ENCODE measurements at regions not wholly inside any gene's neighbourhood (a gene's known extent, or its start where the extent isn't known, plus 50 kb on each side); places are given as distances from the start of the nearest gene placed in this dataset.
"Not testable (repeated sequence)": the region's sequence is repeated elsewhere in the genome, so short reads cannot be mapped to it uniquely, and the experiment has no call there.

DNA sequence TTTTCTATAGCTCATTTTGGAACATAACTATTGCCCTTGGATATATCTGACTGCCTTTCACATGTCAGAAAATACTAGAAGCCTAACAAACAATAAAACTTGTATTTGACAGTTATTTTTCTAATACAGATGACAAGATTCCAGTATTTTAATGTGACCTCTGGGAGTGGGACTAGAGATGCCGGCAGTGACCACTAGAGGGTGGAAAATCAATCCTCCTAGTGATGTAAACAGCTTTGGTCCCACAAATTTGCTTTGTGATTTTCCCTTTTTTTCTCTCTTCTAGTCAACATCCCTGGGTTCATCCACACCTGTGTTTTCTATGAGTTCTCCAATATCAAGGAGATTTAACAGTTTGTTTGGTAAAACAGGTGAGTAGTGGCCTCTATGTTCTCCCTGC lies 615.1 kb downstream of the SPATA31A6 start:
- H3K36me3 ChIP-seq; H3K9me3 ChIP-seq; H3K4me1 ChIP-seq; H3K4me3 ChIP-seq; H3K27me3 ChIP-seq; DNase-seq (ENCODE audit: low spot score in 2 of 2); intact Hi-C loops (cut with DNase I); H3K27ac ChIP-seq: not testable (repeated sequence)
- TF ChIP-seq CTCF (IDR thresholded peaks at IDR 0.05): peak in 1 of 3 experiments; percentile 15

DNA sequence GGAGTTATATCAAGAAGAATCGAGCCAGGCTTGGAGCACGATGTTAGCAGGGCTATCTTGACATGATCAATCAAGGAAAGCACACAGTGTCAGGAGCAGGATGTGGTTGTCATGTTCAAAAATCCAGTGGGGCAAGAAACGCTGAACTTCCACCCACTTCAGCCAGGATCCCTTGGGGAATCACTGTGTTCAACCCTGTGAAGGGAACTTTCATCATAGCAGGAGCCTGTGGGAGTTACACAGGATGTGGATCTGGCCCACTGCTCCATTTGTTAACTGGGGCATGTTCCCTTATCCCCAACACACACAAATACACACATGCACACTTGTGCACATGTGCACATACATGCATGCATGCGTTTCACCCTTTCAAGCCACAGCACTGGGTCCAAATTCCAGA lies 619.3 kb downstream of the SPATA31A6 start:
- H3K27me3 ChIP-seq; H3K4me3 ChIP-seq; H3K9me3 ChIP-seq; H3K27ac ChIP-seq; intact Hi-C loops (cut with DNase I); H3K4me1 ChIP-seq; H3K36me3 ChIP-seq; DNase-seq (ENCODE audit: low spot score in 2 of 2): not testable (repeated sequence)

DNA sequence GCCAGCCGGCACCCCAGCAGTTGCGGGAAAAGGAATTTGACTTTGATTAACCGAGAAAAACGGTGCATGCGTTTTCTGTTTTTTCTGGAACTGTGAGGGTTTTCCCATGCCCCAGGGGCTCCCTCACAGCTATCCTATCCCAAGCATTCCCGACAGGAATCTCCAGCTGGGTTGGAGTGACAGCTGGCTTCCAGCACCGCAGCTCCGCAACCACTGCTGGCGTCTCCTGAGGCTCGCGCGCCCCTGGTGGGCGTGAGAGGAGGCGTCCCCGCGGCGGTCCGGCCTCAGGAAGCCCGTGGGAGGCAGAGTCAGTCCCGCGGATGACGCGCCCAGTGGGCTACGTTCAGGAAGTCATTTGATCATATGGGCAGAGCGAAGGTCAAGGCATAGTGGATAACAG lies 623.2 kb downstream of the SPATA31A6 start:
- H3K36me3 ChIP-seq; H3K9me3 ChIP-seq; H3K27me3 ChIP-seq; H3K4me3 ChIP-seq; intact Hi-C loops (cut with DNase I); H3K4me1 ChIP-seq; H3K27ac ChIP-seq; DNase-seq (ENCODE audit: low spot score in 2 of 2): not testable (repeated sequence)

- intact Hi-C loops (cut with DNase I); H3K4me1 ChIP-seq; H3K27ac ChIP-seq; H3K9me3 ChIP-seq; H3K36me3 ChIP-seq; DNase-seq (ENCODE audit: low spot score in 2 of 2); H3K4me3 ChIP-seq; H3K27me3 ChIP-seq: not testable (repeated sequence)
These were observed 638.0 kb downstream of the SPATA31A6 start for GRCh38 chr9:42821468-42821867.

GRCh38 chr9:42848156-42848555 lies 664.7 kb downstream of the SPATA31A6 start:
- not testable (repeated sequence) for H3K27ac ChIP-seq, H3K9me3 ChIP-seq

DNA sequence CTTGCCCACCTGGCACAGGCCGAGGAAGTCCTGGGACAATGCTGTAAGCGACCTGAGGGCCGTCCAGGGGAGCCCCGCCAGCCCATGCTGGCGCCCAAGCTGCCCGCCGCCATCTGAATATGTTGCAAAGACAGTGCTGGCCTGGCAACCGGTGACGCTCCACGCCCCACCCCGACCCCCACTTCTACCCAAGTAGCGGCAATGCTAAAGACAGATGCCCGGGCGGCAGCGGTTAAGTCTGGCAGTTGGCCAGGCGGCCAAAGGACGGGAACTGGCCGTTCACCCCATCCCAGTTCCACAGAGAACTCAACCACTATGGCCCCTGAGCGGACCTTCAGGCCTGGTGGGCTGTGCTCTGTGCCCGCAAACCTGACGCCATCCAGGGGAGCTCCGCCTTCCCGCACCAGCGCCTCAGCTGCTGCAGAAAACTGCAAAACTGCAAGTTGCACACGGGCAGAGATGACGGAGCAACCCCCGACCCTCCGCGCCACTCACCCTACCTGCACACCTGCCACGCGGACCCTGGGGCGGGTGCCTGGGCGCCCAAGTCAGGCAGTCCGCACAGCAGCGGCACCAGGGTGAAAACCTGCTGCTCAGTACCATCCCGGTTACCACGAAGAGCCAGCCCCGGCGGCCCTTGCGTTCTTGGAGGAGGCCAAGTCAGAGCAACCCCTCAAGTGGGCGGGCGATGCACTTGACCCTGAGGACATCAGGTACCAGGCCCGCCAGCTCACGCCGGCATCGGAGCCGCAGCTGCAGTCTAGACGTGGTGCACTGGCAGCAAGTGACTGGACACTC lies 667.6 kb downstream of the SPATA31A6 start:
- intact Hi-C loops (cut with DNase I); DNase-seq (ENCODE audit: low spot score in 2 of 2); H3K27ac ChIP-seq; H3K36me3 ChIP-seq; H3K9me3 ChIP-seq; H3K4me3 ChIP-seq; H3K4me1 ChIP-seq; H3K27me3 ChIP-seq: not testable (repeated sequence)

More at GRCh38 chr9:42848156-42848555, 664.7 kb downstream of the SPATA31A6 start:
- intact Hi-C loops (cut with DNase I); H3K4me3 ChIP-seq; H3K27me3 ChIP-seq; DNase-seq (ENCODE audit: low spot score in 2 of 2); H3K36me3 ChIP-seq; H3K4me1 ChIP-seq: not testable (repeated sequence)

DNA sequence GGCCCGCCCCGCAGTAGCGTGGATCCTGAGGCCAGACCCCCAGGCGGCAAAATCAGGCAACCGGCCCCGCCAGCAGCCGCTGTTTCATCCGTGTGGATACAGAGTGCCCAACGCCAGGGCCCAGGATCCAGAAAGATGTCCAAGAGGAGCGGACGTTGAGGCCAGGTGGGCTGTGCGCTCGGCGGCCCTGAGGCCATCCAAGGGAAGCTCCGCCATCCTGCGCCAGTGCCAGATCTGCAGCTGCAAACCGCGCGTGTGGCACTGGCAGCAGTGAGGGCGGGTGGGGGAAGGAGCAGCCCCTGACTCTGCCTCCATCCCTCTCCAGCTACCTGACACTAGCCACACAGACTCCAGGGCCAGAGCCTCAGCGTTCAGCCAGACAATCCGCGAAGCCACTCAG lies 668.2 kb downstream of the SPATA31A6 start:
- intact Hi-C loops (cut with DNase I); H3K9me3 ChIP-seq; H3K36me3 ChIP-seq; DNase-seq (ENCODE audit: low spot score in 2 of 2); H3K4me1 ChIP-seq; H3K27ac ChIP-seq; H3K4me3 ChIP-seq; H3K27me3 ChIP-seq: not testable (repeated sequence)

DNA sequence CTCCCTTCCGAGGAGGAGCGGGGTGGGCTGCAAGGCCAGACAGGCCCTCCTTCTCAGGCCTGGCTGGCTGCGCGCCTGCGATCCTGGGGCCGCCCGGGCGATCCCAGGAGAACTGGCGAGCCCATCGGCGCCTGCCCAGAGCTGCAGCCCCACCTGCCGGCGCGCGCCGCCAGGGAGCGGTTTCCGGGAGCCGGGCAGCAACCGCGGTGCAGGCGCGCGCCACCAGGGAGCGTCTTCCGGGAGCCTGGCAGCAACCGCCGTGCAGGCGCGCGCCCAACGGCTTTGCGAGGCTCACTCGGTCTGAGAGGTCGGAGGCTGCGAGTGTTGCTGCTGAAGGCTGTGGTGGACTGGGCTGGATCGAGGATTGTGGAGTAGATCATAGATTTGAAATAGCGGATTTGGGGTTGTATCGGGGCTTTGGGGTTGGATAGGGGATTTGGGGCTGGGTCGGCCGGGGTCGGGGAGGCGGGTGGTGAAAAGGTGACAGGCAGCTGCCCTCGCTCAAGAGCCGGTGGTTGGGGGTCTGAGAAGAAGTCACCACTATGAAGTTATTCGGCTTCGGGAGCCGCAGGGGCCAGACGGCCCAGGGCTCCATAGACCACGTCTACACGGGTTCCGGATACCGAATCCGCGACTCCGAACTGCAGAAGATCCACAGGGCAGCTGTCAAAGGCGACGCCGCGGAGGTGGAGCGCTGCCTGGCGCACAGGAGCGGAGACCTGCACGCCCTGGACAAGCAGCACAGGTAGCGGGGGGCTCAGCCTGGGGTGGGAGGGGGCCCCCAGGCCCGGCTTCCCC lies 668.9 kb downstream of the SPATA31A6 start:
- H3K4me1 ChIP-seq; H3K4me3 ChIP-seq; DNase-seq (ENCODE audit: low spot score in 2 of 2); H3K27me3 ChIP-seq; H3K9me3 ChIP-seq; H3K27ac ChIP-seq; H3K36me3 ChIP-seq; intact Hi-C loops (cut with DNase I): not testable (repeated sequence)

DNA sequence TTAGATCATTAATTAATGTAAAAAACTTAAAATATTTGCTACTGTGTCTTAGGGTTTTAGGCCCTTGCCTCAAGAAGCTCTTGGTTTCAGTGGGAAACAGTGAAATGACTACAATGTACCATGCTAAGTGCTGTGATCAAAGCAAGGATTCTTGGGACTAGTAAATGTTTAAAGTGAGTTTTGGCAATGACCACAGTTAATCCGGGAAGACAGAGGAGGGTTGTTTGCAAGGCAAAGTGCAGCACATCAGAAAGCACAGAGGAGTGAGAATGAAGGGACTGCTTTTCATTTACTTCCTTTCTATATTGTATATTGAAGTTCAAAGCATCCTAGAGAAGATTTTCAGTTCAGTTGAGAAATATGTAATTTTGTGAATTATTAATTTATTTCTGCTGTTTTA lies 676.7 kb downstream of the SPATA31A6 start:
- H3K27ac ChIP-seq; H3K4me3 ChIP-seq; H3K4me1 ChIP-seq; H3K36me3 ChIP-seq; H3K27me3 ChIP-seq; DNase-seq (ENCODE audit: low spot score in 2 of 2); H3K9me3 ChIP-seq; intact Hi-C loops (cut with DNase I): not testable (repeated sequence)

GRCh38 chr9:42862465-42862864 lies 679.0 kb downstream of the SPATA31A6 start:
- H3K36me3 ChIP-seq; DNase-seq (ENCODE audit: low spot score in 2 of 2); H3K4me1 ChIP-seq; intact Hi-C loops (cut with DNase I); H3K27ac ChIP-seq; H3K9me3 ChIP-seq; H3K4me3 ChIP-seq; H3K27me3 ChIP-seq: not testable (repeated sequence)

All from ascending aorta (tissue), 2 donors.